Motor neuron (in vitro differentiated cells): ENCODE measurements at regions not wholly inside any gene's neighbourhood (a gene's known extent, or its start where the extent isn't known, plus 50 kb on each side); places are given as distances from the start of the nearest gene placed in this dataset.

Experiments
- ATAC-seq, 8 experiments: fragments of 200-7000 bp; cut with Tn5 transposase; replicated peaks in 6 of 8; 2 replicates each; pipeline ENCODE4 v1.8.0; 2021; ENCODE audit warnings: mild to moderate bottlenecking in 8 of 8, moderate library complexity in 8 of 8
- H3K27ac ChIP-seq, 2 donors: fragments of 250-450 bp; sonication (Bioruptor Pico); 2 replicates each; pipeline ENCODE4 v1.9.0; 2021; ENCODE audit warnings: antibody characterized with exemption in 2 of 2, mild to moderate bottlenecking in 2 of 2, moderate library complexity in 1 of 2
- H3K4me1 ChIP-seq, 2 donors: fragments of 250-450 bp; sonication (Bioruptor Pico); replicated peaks in 1 of 2; 2 replicates each; pipeline ENCODE4 v1.6.1; 2021; ENCODE audit warnings: antibody characterized with exemption in 2 of 2, mild to moderate bottlenecking in 2 of 2, moderate library complexity in 1 of 2
- H3K4me3 ChIP-seq, 5 donors: fragments of 250-450 bp; sonication (Bioruptor Pico); 2 replicates each; pipeline ENCODE4 v1.9.0; 2021; ENCODE audit warnings: antibody characterized with exemption in 5 of 5, mild to moderate bottlenecking in 5 of 5, moderate library complexity in 4 of 5
- WGBS, 10 experiments: fragments of 450-650 bp; shearing (Covaris generic); methylation state at CpG; one replicate each; pipeline ENCODE4 v1.0.0; 2022; 5-methylcytosine and 5-hydroxymethylcytosine counted together
- in situ Hi-C, 9 experiments: fragments of 400-800 bp; cut with MboI; loops; one replicate each; pipeline ENCODE4 v1.15.0; 2021; ENCODE audit warnings: low sequenced_read_pairs in 9 of 9, low pct_unique_long_range_greater_than_20kb in 2 of 9; ENCODE audit not compliant: unreplicated experiment in 9 of 9

DNA sequence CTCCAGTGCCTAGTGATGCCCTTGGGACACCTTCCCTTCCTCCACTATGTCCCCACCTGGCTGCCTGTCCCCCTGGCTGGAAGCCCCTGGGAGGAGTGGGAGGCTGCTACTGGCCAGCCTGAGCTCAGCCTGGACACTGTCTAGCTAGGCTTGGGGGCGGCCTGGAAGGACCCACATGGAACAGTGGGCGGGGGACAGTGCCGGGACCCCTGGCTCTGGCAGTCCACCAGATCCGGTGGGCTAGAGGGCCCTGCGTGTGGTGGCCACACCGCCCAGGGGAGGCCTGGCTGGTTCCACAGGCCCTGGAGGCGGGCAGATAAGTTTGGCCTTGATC lies 388.0 kb upstream of the TNRC6C start:
- H3K27ac ChIP-seq: peak overlapping the region in 1 of 2 donors; percentile 87
- H3K4me3 ChIP-seq: no peak overlapping the region
- no peak for ATAC-seq
- H3K4me1 ChIP-seq: peaks cover 51 to 65% of the 10 kb centered on the region in 2 donors
- in situ Hi-C loops: no loop called here
- 80 to 100% (median 96%) methylated on average over 1 to 2 of the region's 7 CpGs; no CpG with 5 or more reads in 6 of the 10 experiments for WGBS, 10 experiments

DNA sequence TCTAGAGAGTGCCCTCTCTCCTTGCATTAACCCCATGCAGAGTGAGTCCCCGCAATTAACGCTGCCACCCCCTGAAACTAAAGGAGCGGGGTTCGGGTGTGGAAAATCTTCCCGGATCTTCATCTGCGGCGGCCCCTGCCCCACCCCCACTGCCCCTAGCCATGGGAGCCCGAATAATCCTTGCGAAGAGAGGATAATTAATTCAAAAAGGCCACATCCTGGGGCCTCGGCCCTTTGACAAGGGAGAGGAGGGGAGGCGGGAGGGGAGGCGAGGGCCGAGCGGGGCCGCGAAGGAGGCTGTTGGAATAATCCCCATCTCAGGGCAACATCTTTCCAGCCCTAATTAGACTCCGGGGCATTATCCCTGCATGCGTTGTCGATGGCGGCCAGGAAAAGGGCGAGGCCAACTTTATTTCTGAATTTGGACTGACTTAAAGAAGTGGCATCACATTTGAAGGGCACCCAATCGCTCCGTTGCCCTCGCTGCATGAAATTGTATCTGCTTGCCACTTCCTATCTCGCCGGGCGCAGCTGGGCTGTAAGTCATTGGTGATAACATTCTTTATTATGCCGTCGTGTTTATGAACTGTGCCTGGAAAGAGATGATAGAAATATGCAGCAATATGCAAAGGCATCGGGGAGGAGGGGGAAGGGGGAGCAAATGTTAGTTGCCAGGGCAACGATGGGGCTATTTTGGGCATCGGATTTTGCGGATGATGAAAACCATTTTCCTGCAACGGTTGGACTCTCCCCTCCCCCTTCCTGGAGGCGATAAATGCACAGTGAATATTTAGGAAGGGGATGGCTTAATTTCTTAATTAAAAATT lies 387.1 kb upstream of the TNRC6C start:
- H3K4me3 ChIP-seq: peak overlapping the region; percentile 1 to 19 (median 9)
- peaks cover 44 to 56% of the 10 kb centered on the region in 2 donors for H3K4me1 ChIP-seq
- ATAC-seq: peak; percentile 64 to 93 (median 77)
- peak overlapping the region; percentile 63 to 87 for H3K27ac ChIP-seq
- in situ Hi-C loops: no loop called here
- 0 to 30% (median 6%) methylated on average over 1 to 11 of the region's 35 CpGs; no CpG with 5 or more reads in 2 of the 10 experiments for WGBS, 10 experiments

DNA sequence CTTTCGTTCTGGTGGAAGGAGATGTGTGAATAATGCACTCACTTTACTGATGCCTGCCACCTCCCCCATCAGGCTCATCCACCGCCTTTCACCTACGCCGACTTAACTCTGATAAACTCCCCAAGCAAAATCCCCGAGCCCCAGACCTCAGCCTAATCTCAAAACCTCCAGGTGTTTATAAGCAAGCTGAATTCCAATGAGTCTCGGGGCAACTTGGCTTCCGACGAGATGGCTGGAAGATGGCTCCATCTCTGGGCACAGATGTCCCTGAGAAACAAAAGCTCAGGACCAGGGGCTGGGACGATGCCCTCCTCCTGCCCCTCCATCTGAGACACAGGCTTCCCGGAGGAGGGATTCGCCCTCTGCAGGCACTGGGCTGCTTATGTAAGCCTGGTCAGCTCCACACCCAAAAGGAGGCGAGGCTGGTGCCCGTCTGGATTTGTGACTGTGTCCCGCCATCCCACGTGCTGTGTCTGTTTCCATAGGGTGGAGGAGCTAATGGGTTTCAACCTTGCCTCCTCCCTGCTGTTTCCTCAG lies 386.4 kb upstream of the TNRC6C start:
- in situ Hi-C loops: no loop called here
- H3K4me3 ChIP-seq: peak overlapping the region in 4 of 5 donors; percentile 7 to 19 (median 9)
- H3K27ac ChIP-seq: peak overlapping the region; percentile 63 to 87
- ATAC-seq: peak; percentile 21 to 78 (median 32)
- WGBS, 10 experiments: 0 to 80% (median 22%) methylated on average over 2 to 7 of the region's 15 CpGs; no CpG with 5 or more reads in 1 of the 10 experiments
- peaks cover 37 to 49% of the 10 kb centered on the region in 2 donors for H3K4me1 ChIP-seq

DNA sequence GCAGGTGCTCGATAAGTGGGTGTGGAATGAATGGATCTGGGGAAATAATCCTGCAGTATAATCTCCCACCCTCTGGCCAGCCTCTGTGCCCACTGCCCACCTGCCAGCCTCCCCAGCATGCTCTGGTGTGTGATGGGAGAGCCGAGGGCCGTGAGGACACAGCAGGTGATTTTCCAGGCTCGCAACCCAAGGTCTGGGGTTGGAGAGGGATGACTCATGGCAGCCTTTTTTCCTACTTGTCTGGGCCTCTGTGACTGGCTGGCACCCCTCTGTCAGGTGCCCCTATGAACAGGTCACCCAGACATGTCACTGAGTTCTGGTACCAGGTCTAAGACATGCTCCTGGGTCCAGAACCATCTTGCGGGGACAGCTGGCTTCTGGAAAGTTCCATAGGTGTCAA lies 385.7 kb upstream of the TNRC6C start:
- 40 to 100% (median 95%) methylated on average over 1 to 2 of the region's 5 CpGs; no CpG with 5 or more reads in 6 of the 10 experiments for WGBS, 10 experiments
- H3K4me1 ChIP-seq: peaks cover 30 to 41% of the 10 kb centered on the region in 2 donors
- H3K4me3 ChIP-seq: no peak overlapping the region
- ATAC-seq: peak in 3 of 8 experiments; percentile 9 to 32 (median 19)
- in situ Hi-C loops: no loop called here
- H3K27ac ChIP-seq: peak overlapping the region in 1 of 2 donors; percentile 87

DNA sequence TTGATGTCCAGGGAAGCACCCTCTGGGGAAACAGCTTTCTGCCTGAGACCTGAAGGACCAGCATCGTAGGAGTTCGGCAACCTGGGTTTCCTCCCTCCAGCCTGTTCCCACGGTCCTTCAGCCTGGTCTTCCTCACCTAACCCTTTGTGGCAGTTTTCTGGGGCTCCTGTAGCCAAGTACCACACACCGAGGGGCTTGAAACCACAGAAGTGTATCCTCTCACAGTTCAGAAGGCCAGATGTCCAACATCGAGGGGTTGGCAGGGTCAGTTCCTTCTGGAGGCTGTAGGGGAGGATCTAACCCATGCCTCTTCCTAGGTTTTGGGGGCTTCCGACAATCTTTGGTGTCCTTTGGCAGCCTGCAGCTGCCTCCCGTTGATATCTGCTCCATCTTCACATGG lies 381.0 kb upstream of the TNRC6C start:
- no peak for ATAC-seq
- H3K4me1 ChIP-seq: peaks cover 7 to 16% of the 10 kb centered on the region in 2 donors
- WGBS, 10 experiments: 0 to 100% (median 100%) methylated on average over 1 to 4 of the region's 7 CpGs; no CpG with 5 or more reads in 4 of the 10 experiments
- in situ Hi-C loops: no loop called here
- H3K4me3 ChIP-seq: no peak overlapping the region
- no peak overlapping the region for H3K27ac ChIP-seq

DNA sequence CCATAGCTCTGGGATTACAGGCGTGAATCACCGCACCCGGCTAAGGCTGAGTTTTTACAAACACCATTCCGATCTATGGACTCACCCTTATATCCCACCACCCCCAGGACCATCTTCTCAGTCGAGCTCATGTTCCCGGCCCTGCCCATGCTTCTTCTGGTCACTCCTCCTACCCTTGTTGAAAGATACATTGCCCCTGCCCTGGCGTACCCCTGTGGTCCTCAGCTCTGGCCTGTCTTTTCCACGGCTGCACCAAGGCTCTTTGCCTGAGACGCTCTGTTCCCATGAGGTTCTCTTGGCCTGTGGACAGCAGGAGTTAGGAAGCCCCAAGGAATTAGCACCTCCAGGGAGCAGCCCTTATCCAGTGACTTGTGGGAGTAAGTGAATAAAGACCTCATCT lies 379.4 kb upstream of the TNRC6C start:
- H3K4me1 ChIP-seq: peaks cover 0 to under 1% of the 10 kb centered on the region in 2 donors
- in situ Hi-C loops: no loop called here
- ATAC-seq: no peak
- no peak overlapping the region for H3K27ac ChIP-seq
- H3K4me3 ChIP-seq: no peak overlapping the region
- 60 to 100% (median 87%) methylated on average over 1 to 4 of the region's 9 CpGs; no CpG with 5 or more reads in 5 of the 10 experiments for WGBS, 10 experiments

DNA sequence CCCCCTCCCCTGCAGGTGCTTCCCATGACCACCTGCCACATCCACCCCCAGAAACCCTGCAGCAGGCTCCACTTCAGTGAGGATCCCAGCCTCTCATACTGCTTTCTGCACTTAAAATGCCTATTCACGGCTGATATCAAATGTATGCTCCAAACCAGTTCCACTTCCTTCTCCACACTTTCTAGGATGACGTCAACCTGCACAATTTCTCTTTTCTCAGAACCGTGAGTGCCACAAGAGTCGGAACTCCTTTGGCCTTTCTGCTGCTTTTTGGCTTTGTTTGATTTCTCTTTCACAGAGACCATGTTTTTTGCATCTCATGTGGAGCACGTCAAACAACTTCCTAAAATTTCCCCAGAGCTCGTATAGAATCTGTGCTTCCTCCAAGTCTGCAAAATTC lies 378.8 kb upstream of the TNRC6C start:
- H3K4me3 ChIP-seq: no peak overlapping the region
- WGBS, 10 experiments: 50 to 100% (median 81%) methylated on average over 4 to 6 of the region's 6 CpGs
- no peak overlapping the region for H3K27ac ChIP-seq
- ATAC-seq: no peak
- no peaks in the 10 kb centered on the region for H3K4me1 ChIP-seq
- in situ Hi-C loops: no loop called here

DNA sequence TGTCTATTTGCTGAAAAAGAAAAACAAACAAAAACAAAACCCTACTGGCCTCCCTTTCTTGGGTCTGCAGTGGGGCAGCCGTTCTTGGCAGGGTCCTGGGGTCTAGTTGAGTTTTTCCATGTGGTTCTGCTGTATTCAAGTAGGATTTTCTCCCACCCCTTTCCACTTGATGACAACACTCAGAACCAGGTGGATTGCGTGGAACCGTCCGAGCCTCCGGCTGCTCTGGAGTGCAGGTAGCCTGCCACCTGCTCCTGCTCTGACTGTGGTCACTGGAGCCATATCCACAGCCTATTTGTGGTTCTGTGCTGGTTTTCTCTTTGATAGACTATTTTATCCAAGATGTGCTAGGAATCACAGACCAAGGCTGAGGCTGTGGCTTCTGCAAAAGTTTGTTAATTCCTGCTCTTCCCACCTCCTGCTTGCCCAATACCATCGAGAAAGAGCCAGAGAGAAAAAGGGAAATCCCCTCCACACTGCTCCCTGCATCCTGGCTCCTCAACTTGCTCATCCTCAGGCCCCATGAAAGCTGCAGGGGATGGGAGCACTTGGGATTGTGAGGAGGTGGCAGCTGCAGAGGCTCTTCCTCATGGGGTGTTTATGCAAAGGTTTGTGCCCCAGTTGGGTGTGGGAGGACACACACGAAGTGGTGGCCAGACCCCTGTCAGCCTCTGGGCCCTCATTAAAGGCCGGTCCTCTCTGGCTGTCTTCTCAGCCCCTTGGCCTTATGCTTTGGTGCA lies 377.8 kb upstream of the TNRC6C start:
- ATAC-seq: no peak
- in situ Hi-C loops: no loop called here
- 0 to 85% (median 40%) methylated on average over 1 to 5 of the region's 8 CpGs; no CpG with 5 or more reads in 2 of the 10 experiments for WGBS, 10 experiments

DNA sequence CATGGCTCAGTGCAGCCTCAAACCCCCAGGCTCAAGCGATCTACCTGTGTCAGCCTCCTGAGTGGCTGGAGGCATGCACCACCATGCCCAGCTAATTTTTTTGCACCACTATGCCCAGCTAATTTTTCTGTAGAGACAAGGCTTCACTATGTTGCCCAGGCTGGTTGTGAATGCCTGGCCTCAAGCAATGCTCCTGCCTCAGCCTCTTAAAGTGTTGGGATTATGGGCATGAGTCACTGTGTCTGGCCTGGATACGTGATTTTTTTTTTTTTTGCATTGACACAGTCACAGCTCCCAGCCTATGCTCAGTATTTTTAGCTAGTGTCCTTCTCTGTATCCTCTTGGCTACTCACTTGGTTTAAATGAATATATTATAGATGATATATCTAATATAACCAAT lies 377.0 kb upstream of the TNRC6C start:
- Histone ChIP-seq H3K4me3 (no peak overlapping the region), H3K4me1 (no peaks in the 10 kb centered on the region), H3K27ac (no peak overlapping the region)
- 0 to 100% (median 21%) methylated on average over 1 to 2 of the region's 2 CpGs; no CpG with 5 or more reads in 4 of the 10 experiments for WGBS, 10 experiments
- in situ Hi-C loops: no loop called here
- peak; percentile 76 to 100 (median 88) for ATAC-seq

More for the DNA sequence above, 377.8 kb upstream of the TNRC6C start:
- H3K4me3 ChIP-seq: no peak overlapping the region
- H3K4me1 ChIP-seq: no peaks in the 10 kb centered on the region
- no peak overlapping the region for H3K27ac ChIP-seq

DNA sequence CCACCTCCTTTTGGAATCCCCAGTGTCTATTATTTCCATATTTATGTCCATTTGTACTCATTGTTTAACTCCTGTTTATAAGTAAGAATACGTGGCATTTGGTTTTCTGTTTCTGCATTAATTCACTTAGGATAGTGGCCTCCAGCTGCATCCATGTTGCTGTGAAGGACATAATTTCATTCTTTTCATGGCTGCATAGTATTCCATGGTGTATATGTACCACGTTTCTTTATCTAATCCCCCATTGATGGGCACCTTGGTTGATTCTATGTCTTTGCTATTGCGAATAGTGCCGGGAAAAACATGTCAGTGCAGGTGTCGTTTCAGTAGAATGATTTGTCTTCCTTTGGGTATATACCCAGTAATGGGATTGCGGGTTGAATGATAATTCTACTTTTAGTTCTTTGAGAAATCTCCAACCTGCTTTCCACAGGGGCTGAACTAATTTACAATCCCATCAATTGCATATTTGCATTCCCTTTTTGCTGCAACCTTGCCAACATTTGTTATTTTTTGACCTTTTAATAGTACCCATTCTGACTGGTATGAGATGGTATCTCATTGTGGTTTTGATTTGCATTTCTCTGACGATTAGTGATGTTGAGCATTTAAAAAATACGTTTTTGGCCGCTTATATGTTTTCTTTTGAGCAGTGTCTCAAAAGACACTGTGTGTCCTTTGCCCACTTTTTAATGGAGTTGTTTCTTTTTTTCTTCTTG lies 373.2 kb upstream of the TNRC6C start:
- Histone ChIP-seq H3K4me1 (no peaks in the 10 kb centered on the region), H3K27ac (no peak overlapping the region), H3K4me3 (no peak overlapping the region)
- in situ Hi-C loops: no loop called here
- peak in 1 of 8 experiments; percentile 68 for ATAC-seq
- 16 to 90% (median 72%) methylated on average over 5 to 9 of the region's 9 CpGs for whole genome bisulfite sequencing, 10 experiments

DNA sequence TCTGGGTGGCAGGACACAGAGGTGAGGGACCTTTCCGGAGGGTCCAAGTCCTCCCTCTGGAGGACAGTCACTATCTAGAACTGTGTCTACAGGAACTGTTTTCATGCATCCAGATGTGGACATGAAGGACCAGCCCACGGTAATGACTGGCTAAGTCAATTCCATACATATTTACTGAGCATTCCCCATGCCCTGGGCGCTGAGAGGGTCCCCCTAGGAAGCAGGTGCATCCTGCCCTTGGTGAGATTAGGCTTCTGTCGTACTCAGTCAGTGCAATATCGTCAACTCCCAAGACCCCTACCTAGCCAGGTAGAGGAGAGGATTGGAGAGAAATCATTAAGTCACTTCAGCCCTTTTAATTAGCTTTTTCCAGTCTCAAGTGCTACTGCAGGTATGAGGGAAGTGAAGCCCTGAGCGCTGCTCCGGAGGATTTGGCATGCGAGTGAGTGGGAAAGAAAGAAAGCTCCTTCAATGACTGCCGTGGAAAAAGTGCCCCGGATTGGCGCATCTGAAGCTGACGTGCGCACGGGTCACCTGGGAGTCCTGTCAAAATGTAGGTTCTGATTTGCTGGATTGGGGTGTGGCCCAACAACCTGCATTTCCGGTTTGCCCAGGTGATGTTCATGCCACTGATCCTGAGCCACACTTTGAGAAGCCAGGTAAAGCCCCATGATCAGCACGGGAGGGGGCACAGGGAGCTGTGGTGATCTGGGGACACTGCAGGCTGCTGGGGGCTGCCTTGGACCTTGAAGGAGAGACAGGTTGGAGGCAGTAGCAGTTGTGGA lies 367.4 kb upstream of the TNRC6C start:
- ATAC-seq: no peak
- in situ Hi-C loops: no loop called here
- Histone ChIP-seq H3K4me1 (peaks cover 7 to 38% of the 10 kb centered on the region in 2 donors), H3K27ac (no peak overlapping the region), H3K4me3 (no peak overlapping the region)
- WGBS, 10 experiments: 20 to 100% (median 78%) methylated on average over 1 to 9 of the region's 16 CpGs; no CpG with 5 or more reads in 2 of the 10 experiments
